Right atrium auricular region (tissue), 2 donors: ENCODE measurements at regions not wholly inside any gene's neighbourhood (a gene's known extent, or its start where the extent isn't known, plus 50 kb on each side); places are given as distances from the start of the nearest gene placed in this dataset.
A peak's percentile ranks its signal among the peaks of the same experiment; 100 is the strongest.

Experiments
- DNase-seq: peaks from one replicate; pipeline ENCODE4 v3.0.0-alpha.2; 2019; ENCODE audit warnings: low spot score
- H3K27ac ChIP-seq, 2 donors: fragments of 200-600 bp; sonication (generic); 1 replicate in 1 of 2; 2 replicates in 1 of 2; pipeline ENCODE4 v1.5.1; 2016 to 2019
- H3K27me3 ChIP-seq, 2 donors: fragments of 200-600 bp; sonication (generic); one replicate each; pipeline versions ENCODE4 v1.5.1 to v1.6.0; 2017 to 2019
- H3K36me3 ChIP-seq: fragments of 200-600 bp; sonication (generic); one replicate; pipeline ENCODE4 v1.5.1; 2016
- H3K4me1 ChIP-seq, 2 donors: fragments of 200-600 bp; sonication (generic); one replicate each; pipeline versions ENCODE4 v1.5.1 to v1.6.0; 2017 to 2019
- H3K4me3 ChIP-seq, 2 donors: fragments of 200-600 bp; sonication (generic); 1 replicate in 1 of 2; 2 replicates in 1 of 2; pipeline ENCODE4 v1.5.1; 2017 to 2019; ENCODE audit warnings: mild to moderate bottlenecking in 1 of 2, moderate library complexity in 1 of 2
- H3K9me3 ChIP-seq, 2 donors: fragments of 200-600 bp; sonication (generic); one replicate each; pipeline ENCODE4 v1.5.1; 2019
- CTCF ChIP-seq, 2 donors: fragments of 200-600 bp; sonication (generic); IDR thresholded peaks; one replicate each; pipeline ENCODE4 v1.5.1; 2019; ENCODE audit warnings: antibody characterized with exemption in 2 of 2

GRCh38 chr13:80255946-80256345 is 85.0 kb downstream of the SPRY2 start:
- no peaks in the 10 kb centered on the region for H3K9me3 ChIP-seq
- TF ChIP-seq CTCF (IDR thresholded peaks at IDR 0.05) = no peak
- H3K27me3 ChIP-seq = no peaks in the 10 kb centered on the region
- no peaks in the 10 kb centered on the region for H3K4me1 ChIP-seq
- no peak for DNase-seq
- H3K4me3 ChIP-seq = no peak overlapping the region
- H3K27ac ChIP-seq = no peak overlapping the region
- H3K36me3 ChIP-seq = no peaks in the 10 kb centered on the region

- no peak overlapping the region for H3K27ac ChIP-seq
- no peak for TF ChIP-seq CTCF (IDR thresholded peaks at IDR 0.05)
- H3K9me3 ChIP-seq = no peaks in the 10 kb centered on the region
- no peak overlapping the region for H3K4me3 ChIP-seq
- DNase-seq = no peak
- H3K27me3 ChIP-seq = no peaks in the 10 kb centered on the region
- no peaks in the 10 kb centered on the region for H3K4me1 ChIP-seq
- no peaks in the 10 kb centered on the region for H3K36me3 ChIP-seq
Observed at GRCh38 chr13:80251403-80251802, 89.5 kb downstream of the SPRY2 start.

- Histone ChIP-seq H3K36me3 (no peaks in the 10 kb centered on the region), H3K4me1 (no peaks in the 10 kb centered on the region), H3K27me3 (no peaks in the 10 kb centered on the region), H3K9me3 (no peaks in the 10 kb centered on the region), H3K27ac (no peak overlapping the region), H3K4me3 (peak overlapping the region in 1 of 2 donors; percentile 15)
- DNase-seq = no peak
- TF ChIP-seq CTCF (IDR thresholded peaks at IDR 0.05) = no peak
Observed at GRCh38 chr13:80250213-80250810, 90.6 kb downstream of the SPRY2 start.

- no peaks in the 10 kb centered on the region for H3K36me3 ChIP-seq
- DNase-seq = no peak
- no peaks in the 10 kb centered on the region for H3K9me3 ChIP-seq
- H3K27ac ChIP-seq = no peak overlapping the region
- TF ChIP-seq CTCF (IDR thresholded peaks at IDR 0.05) = no peak
- H3K27me3 ChIP-seq = no peaks in the 10 kb centered on the region
- no peaks in the 10 kb centered on the region for H3K4me1 ChIP-seq
- H3K4me3 ChIP-seq = no peak overlapping the region
Observed at GRCh38 chr13:80249516-80250212, 91.3 kb downstream of the SPRY2 start.

GRCh38 chr13:80245162-80245733 is 95.7 kb downstream of the SPRY2 start:
- H3K27ac ChIP-seq = no peak overlapping the region
- H3K4me1 ChIP-seq = no peaks in the 10 kb centered on the region
- DNase-seq = no peak
- H3K27me3 ChIP-seq = no peaks in the 10 kb centered on the region
- no peaks in the 10 kb centered on the region for H3K36me3 ChIP-seq
- H3K4me3 ChIP-seq = no peak overlapping the region
- no peak for TF ChIP-seq CTCF (IDR thresholded peaks at IDR 0.05)
- no peaks in the 10 kb centered on the region for H3K9me3 ChIP-seq
